Lung (tissue), 11 donors: ENCODE measurements at regions not wholly inside any gene's neighbourhood (a gene's known extent, or its start where the extent isn't known, plus 50 kb on each side); places are given as distances from the start of the nearest gene placed in this dataset.
"Not testable (repeated sequence)": the region's sequence is repeated elsewhere in the genome, so short reads cannot be mapped to it uniquely, and the experiment has no call there.

Source experiments
- ATAC-seq: fragments of 200-7000 bp; cut with Tn5 transposase; one replicate; pipeline ENCODE4 v1.9.1; 2020; ENCODE audit warnings: moderate number of reproducible peaks; ENCODE audit not compliant: insufficient read depth, low FRiP score
- DNase-seq, 3 donors: peaks; one replicate each; pipeline ENCODE4 v3.0.0-alpha.2; 2013 to 2017
- H3K27ac ChIP-seq, 2 donors: one replicate each; pipeline ENCODE4 v1.5.1; 2013; ENCODE audit warnings: mild to moderate bottlenecking in 2 of 2, moderate library complexity in 2 of 2, control low read depth in 1 of 2, inconsistent platforms in 1 of 2, low read depth in 1 of 2, low read length in 1 of 2
- H3K27me3 ChIP-seq, 3 donors: one replicate each; pipeline ENCODE4 v1.5.1; 2013; ENCODE audit warnings: low read length in 2 of 3; ENCODE audit not compliant: control insufficient read depth in 3 of 3, insufficient read depth in 3 of 3
- H3K36me3 ChIP-seq, 4 donors: one replicate each; pipeline ENCODE4 v1.5.1; 2013; ENCODE audit warnings: low read length in 4 of 4, mild to moderate bottlenecking in 1 of 4, moderate library complexity in 1 of 4; ENCODE audit not compliant: control insufficient read depth in 4 of 4, insufficient read depth in 4 of 4
- H3K4me1 ChIP-seq, 5 donors: one replicate each; pipeline ENCODE4 v1.5.1; 2013; ENCODE audit warnings: low read length in 5 of 5, mild to moderate bottlenecking in 2 of 5, moderate library complexity in 1 of 5; ENCODE audit not compliant: control insufficient read depth in 5 of 5, insufficient read depth in 5 of 5
- H3K4me3 ChIP-seq: one replicate; pipeline ENCODE4 v1.5.1; 2013; ENCODE audit warnings: mild to moderate bottlenecking, control low read depth, moderate library complexity
- H3K9ac ChIP-seq, 2 donors: one replicate each; pipeline ENCODE4 v1.5.1; 2013; ENCODE audit warnings: low read length in 2 of 2, control low read depth in 1 of 2; ENCODE audit not compliant: insufficient read depth in 1 of 2
- H3K9me3 ChIP-seq, 4 donors: one replicate each; pipeline ENCODE4 v1.5.1; 2013; ENCODE audit warnings: low read length in 3 of 4, mild to moderate bottlenecking in 1 of 4, moderate library complexity in 1 of 4; ENCODE audit not compliant: control insufficient read depth in 4 of 4, insufficient read depth in 3 of 4
- CTCF ChIP-seq: IDR thresholded peaks from 2 replicates; pipeline ENCODE4 v1.5.1; 2012; ENCODE audit warnings: mild to moderate bottlenecking; ENCODE audit errors: control extremely low read depth, extremely low read depth
- WGBS, 2 donors: extraction: QIAGEN DNeasy Blood & Tissue Kit; methylation state at CpG; one replicate each; pipeline ENCODE4 v1.1.7; 2013; 5-methylcytosine and 5-hydroxymethylcytosine counted together
- donor health status: control.
- donor health status: control.
- donor health status: Bipolar disorder and iron deficiency.
- donor health status: healthy.
- donor health status: DM: yes; HTN: yes; CAD: no.

- H3K4me1 ChIP-seq = no peaks in the 10 kb centered on the region
- H3K27ac ChIP-seq = no peak overlapping the region
- H3K36me3 ChIP-seq = no peaks in the 10 kb centered on the region
- no peak overlapping the region for H3K9ac ChIP-seq
- H3K4me3 ChIP-seq = no peak overlapping the region
- no peak for ATAC-seq
- H3K9me3 ChIP-seq = peaks cover 0 to 2% (median 0%) of the 10 kb centered on the region in 4 donors
- TF ChIP-seq CTCF = no peak
- no peak for DNase-seq
- no peaks in the 10 kb centered on the region for H3K27me3 ChIP-seq
Measured at GRCh38 chr6:11890209-11890608, 111.6 kb upstream of the ADTRP start.

- no peak for DNase-seq
- Histone ChIP-seq H3K9ac (no peak overlapping the region), H3K4me1 (no peaks in the 10 kb centered on the region), H3K36me3 (no peaks in the 10 kb centered on the region), H3K4me3 (no peak overlapping the region), H3K9me3 (peaks cover 0 to 2% (median 0%) of the 10 kb centered on the region in 4 donors), H3K27me3 (no peaks in the 10 kb centered on the region), H3K27ac (no peak overlapping the region)
- no peak for TF ChIP-seq CTCF
- 94% methylated on average over 3 of the region's 3 CpGs for WGBS, 2 donors
- no peak for ATAC-seq
Measured at GRCh38 chr6:11889572-11889971, 111.0 kb upstream of the ADTRP start.

GRCh38 chr6:11888727-11889126, 110.1 kb upstream of the ADTRP start:
- Histone ChIP-seq H3K4me3 (no peak overlapping the region), H3K9ac (no peak overlapping the region), H3K27me3 (no peaks in the 10 kb centered on the region), H3K4me1 (no peaks in the 10 kb centered on the region), H3K36me3 (no peaks in the 10 kb centered on the region), H3K9me3 (peaks cover 0 to 2% (median 0%) of the 10 kb centered on the region in 4 donors), H3K27ac (no peak overlapping the region)
- TF ChIP-seq CTCF = no peak
- DNase-seq = no peak
- ATAC-seq = no peak
- 93 to 97% methylated on average over 5 of the region's 5 CpGs for WGBS, 2 donors

GRCh38 chr6:11885159-11885558, 106.6 kb upstream of the ADTRP start:
- H3K27me3 ChIP-seq = no peaks in the 10 kb centered on the region
- no peak overlapping the region for H3K9ac ChIP-seq
- WGBS, 2 donors = 95 to 100% methylated on average over 1 of the region's 1 CpG
- H3K4me3 ChIP-seq = no peak overlapping the region
- TF ChIP-seq CTCF = no peak
- peaks cover 0 to 2% (median 0%) of the 10 kb centered on the region in 4 donors for H3K9me3 ChIP-seq
- no peak for ATAC-seq
- no peak overlapping the region for H3K27ac ChIP-seq
- no peaks in the 10 kb centered on the region for H3K36me3 ChIP-seq
- DNase-seq = no peak
- H3K4me1 ChIP-seq = no peaks in the 10 kb centered on the region

- H3K4me1 ChIP-seq = peaks cover 0 to 14% (median 0%) of the 10 kb centered on the region in 5 donors
- not testable (repeated sequence) for DNase-seq, H3K9ac ChIP-seq, H3K27me3 ChIP-seq, ATAC-seq, H3K9me3 ChIP-seq, H3K4me3 ChIP-seq, H3K27ac ChIP-seq, H3K36me3 ChIP-seq
- WGBS, 2 donors = 90 to 99% methylated on average over 2 of the region's 2 CpGs
Measured at GRCh38 chr6:11883471-11883870, 104.9 kb upstream of the ADTRP start.

GRCh38 chr6:11880156-11880555, 101.6 kb upstream of the ADTRP start:
- 97 to 98% methylated on average over 4 of the region's 4 CpGs for WGBS, 2 donors
- H3K4me1 ChIP-seq = peaks cover 0 to 34% (median 7%) of the 10 kb centered on the region in 5 donors
- not testable (repeated sequence) for ATAC-seq, DNase-seq, H3K9ac ChIP-seq, H3K27me3 ChIP-seq, H3K9me3 ChIP-seq, H3K36me3 ChIP-seq, H3K27ac ChIP-seq, H3K4me3 ChIP-seq
